Occipital lobe (tissue), 1 donor: ENCODE measurements at regions not wholly inside any gene's neighbourhood (a gene's known extent, or its start where the extent isn't known, plus 50 kb on each side); places are given as distances from the start of the nearest gene placed in this dataset.

Experiments
- DNase-seq: peaks from one replicate; lab custom pipeline; 2025; lab: John Stamatoyannopoulos, UW

DNA sequence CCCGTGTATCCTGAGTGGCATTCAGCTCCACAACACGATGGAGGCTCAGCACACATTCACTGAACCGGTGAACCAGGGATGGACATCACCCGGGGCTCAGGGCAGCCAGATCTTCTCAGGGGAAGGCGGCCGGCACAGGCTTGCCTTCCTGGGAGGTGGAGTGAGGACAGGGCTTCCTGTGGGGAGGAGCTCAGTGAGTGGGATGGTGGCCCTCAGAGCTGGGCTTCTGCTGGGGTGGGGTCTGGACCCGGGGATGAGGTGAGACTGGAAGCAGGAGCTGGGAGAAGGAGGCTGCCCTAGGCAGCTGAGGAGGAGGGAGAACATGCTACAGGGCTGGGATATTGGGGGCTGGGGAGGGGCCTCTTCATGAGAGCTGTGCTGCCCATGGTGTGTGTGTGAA, 58.5 kb upstream of the PRR23E start:
- DNase-seq, result no peak

DNA sequence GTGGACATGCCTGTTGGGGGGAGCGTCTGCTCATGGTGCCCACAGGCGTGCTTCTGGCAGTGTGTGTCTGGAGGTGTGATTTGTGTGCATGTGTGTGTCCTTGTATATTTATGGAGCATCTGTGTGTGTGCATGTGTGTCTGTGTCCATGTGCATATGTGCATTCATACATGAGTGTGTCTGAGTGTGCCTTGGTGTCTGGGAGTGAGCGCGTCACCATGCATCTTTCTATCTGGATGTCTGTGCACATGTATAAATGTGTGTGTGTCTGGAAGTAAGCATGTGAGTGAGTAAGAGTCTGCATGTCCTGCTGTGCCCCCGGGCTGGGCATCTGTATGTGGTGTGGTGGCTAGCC, 58.1 kb upstream of the PRR23E start:
- no peak for DNase-seq

DNA sequence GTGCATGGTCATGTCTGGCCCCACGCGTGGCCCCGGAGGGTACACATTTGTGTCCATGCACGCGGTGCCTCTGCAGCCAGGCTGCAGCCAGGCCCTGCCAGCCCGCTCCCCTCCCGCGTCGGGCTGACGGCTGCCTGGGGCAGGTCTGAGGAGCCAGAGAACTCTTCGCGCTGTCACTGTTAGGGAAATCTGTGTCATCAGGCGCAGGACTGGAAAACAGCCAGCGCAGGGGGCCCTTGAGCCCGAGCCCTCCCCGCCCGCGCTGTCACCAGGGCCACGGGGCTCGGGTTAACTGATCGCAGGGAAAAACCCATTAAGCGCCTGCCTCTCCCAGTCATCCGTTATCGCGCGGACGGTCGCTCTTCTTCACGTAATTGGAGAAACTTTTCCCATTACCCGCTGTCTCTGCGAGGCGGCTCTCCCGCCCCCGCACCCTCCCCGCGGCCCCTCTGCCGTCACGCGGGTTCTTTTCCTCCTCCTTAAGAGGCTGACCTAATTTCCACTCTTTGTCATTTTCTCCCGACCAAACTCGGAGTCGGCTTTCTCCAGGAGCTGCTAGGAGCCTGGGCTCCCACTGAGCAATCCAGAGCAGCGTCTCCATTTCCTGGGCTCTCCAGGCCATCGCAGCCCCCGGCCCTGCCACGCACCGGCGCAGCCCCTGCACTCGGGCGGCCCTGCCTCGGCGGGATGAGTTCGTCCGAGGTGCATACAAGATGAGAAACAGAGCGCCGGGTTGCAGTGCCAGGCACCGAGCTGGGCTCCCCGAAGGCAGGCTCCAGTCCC, 57.5 kb upstream of the PRR23E start:
- DNase-seq, result peak; percentile 27

DNA sequence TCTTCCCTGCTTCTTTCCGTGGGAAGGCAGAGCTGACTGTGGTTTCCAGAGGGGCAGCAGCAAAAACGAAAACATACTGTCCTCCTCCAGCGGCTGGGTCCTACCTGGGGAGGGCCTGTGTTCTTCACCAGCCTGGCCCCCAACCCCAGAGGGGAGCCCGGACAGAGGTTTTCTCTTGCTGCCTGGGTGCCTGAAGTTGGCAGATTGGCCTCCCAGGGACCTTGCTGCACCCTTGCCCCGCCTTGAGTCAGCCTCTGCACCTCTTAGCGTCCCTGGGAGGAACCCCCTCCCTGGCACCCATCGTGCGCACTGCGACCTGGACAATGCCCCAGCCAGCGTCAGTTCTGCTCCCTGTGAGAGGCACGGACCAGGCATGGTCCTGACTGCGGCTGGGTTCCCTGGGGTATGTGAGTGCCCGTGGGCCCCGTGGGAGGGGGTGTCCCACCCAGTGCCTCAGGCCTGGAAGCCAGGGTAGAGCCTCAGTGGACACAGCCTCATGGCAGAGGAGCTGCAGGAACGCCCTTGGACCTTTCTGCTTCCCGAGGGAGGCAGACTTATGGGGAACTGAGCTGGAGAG, 56.8 kb upstream of the PRR23E start:
- no peak for DNase-seq

DNA sequence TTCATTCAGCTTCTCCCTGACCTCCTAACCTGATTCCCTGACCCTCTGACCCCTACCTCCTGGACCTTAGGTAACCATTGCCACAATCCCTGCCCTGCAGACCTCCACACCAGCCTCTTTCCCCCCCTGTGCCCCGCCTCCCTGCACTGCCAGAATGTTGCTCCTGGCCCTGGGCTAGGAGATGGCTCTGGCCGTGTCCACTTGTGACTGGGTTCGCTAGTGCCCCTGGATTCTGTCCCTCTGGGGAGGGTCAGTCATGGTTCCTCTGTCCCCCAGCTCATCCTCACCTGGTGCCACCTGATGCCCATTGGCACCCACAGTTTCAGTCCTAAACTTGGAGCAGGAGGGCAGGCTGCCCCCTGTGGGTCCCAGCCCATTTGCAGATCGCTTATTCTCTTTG, 56.2 kb upstream of the PRR23E start:
- no peak for DNase-seq

DNA sequence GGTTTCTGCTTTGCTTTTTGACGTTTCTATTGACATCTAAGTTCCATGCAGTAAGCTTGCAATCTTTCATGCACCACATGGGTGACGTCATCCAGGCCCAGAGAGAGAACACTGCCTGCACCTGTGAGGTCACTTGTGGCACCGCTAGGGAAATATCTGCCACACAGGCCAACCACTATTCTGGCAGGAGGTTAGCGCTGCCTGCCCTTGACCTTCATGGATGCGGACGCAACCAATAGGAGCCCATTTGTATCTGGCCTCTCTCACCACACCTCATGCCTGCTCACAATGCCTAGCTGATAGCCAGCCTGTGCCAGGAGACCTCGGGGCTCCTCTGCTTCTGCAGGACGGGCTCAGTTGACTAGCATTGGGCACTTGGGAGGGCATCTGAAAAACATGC, 55.8 kb upstream of the PRR23E start:
- DNase-seq, result no peak

DNA sequence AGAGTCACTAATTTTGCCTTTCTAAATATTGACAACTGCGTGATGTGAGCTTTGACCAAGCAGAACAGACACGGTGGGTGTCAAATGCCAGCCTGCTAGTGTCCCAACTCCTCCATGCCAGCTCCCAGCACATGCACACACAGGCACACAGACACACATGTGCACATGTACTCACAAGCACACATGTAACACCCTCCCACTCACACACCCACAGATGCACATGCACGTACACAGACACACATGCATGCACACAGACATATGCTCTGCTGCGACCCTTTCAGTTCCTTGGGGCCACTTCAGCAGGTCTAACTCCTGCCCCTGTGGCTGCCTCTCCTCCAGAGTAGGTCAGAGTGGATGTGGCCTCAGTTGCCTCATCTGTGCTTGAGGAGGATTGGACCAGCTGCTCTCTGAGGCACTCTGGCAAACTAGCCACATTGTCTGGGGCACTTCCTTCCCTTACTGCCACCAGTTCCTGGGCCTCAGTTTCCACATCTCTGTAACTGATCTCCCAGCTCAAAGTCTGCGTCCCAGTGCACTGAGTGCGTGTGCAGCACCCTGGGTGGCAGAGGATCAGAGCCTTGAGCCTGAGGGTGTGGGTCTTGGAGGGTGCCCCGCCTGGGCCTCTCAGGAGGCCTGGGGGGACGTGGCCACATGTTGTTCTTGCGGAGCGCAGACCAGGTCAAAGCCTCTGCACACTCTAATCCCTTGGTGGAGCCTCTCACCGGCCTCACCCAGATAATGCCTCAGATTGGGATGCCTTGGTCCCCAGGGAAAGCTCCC, 55.0 kb upstream of the PRR23E start:
- DNase-seq, result no peak

DNA sequence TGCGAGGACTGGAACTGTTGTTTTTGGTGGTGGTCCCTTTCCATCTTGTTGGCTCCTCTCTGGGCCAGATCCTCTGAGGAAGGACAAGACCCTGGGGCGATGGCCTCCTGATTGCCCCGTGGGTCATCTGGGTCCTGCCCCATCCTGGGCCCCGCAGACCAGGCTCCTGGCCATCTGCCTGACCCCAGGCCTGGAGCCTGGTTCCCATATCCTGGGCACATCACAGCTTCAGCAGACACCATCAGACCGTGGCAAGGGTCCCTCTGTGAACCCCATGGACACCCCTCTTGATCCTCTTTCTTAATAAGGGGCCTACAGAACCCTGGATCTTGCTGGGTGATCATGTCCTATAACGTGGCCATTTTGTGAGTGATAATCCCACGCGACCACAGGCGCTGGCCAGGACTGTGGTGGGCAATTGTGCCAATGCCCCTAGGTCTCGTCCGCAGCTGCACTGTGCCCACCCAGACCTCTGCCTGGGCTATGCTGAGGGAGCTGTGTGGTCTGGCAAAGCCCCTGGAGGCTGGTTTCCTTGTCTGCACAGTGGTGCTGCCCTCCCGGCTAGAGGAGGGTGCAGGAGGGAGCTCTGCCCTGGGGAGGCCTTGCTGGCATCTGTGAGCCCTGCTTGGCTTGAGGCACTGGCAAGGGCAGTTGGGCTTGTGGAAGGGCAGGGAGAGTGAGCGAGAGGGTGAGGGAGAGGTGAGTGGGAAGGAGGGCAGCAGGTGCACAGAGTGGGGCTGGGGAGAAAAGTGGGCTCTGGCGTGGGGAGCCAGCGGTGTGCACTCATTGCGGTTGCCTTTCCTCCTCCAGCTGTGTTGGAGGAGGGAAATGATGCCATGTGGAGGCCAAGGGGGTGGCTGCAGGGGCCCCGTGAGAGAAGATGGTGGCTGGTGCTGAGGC, 53.1 kb upstream of the PRR23E start:
- DNase-seq, result no peak

DNA sequence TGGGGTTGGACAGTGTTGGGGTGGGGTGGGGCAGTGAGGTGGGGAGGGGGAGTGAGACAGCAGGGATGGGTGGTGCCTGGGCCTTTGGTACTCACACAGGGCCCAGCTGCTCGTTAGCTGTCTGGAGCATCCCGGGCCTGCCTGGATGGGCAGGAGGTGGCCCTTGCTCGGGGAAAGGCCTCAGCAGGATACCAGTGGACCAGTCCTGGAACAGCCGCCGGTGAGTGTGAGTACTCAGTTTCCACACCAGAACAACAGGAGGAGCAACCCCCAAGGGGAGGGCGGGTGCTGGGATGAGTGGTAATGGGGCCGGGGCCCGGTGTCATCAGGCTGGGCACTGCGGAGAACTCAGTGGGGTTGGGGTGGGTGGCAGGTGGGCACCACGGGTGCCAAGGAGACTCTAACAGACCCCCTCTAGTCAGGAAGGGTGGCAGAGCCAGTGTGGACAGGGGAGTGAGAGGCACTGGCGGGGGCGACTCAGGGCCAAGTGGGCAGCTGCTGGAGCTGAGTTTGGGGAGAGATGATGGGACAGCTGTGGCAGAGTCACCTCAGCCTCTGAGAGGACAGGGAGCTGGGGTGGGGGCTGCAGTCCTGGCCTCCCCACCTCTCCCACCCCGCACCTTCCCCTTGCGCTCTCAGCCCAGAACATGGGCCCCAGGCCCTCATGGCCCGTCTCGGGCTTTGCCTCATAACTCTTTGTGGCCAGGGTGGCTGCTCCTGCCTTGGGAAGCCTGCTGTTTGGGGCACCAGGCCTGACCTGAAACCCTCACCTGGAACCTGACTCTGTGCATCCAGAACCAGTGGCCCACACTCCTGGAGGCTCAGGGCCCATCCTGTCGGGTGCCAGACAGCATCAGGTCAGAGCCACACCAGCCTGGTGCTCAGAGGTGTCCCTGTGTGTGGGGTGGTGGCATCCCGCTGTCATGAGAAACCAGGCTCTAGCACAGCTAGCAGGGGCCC, 52.1 kb upstream of the PRR23E start:
- no peak for DNase-seq

DNA sequence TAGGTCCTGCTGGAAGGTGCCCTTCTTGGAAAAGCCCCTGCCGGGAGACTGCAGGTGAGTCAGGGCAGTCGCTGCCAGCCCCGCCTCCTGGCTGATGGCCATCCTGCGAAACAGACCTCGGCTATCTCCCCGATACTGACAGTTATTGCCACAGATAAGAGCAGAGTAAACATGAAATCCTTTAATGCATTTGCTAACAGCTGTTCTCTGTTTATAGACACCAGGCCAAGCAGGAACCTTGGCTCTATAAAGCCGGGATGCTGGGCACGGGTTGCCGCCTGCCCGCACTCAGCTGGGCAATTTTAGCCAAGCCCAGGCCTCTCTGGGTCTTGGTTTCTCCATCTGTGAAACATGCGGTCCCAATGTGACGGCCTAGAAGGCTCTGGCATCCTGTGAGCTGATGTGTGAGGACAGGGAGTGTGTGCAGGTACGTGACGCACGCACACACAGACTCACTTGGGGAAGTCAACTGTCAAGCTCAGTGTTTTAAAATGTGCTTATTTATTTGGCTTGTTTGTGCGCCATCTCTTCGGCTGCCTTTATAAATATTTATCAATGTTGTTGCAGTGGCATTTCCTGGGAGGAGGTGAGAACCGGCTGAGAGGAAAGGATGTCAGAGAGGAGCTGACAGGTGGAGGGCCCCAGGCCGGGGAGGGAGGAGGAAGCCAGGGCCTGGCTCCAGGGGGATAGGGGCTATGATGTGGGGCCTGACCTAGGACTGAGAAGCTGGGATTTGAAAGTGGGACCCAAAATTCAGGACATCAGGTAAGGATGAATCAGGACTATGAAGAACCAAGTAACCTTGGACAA, 50.8 kb upstream of the PRR23E start:
- no peak for DNase-seq
